ENCODE measurements at regions not wholly inside any gene's neighbourhood (a gene's known extent, or its start where the extent isn't known, plus 50 kb on each side); places are given as distances from the start of the nearest gene placed in this dataset.

- intact Hi-C loops (cut with micrococcal nuclease): loop anchor here (10.0 kb wide), 1 partner anchor 193 kb away; no protein-coding TSS in a partner anchor
- H3K27me3 ChIP-seq (ENCODE audit: insufficient read depth, low read length): no peaks in the 10 kb centered on the region
- H2AFZ ChIP-seq (ENCODE audit: low read depth, low read length, poor library complexity, severe bottlenecking): no peak overlapping the region
- H3K27ac ChIP-seq (ENCODE audit: low read depth, low read length): no peak overlapping the region
- H3K4me2 ChIP-seq (ENCODE audit: low read length): no peak overlapping the region
- H3K9me3 ChIP-seq (ENCODE audit: control insufficient read depth in 1 of 2, insufficient read depth in 1 of 2, low read depth in 1 of 2, low read length in 2 of 2): no peaks in the 10 kb centered on the region
- no peaks in the 10 kb centered on the region for H3K36me3 ChIP-seq (ENCODE audit: control insufficient read depth in 1 of 2, insufficient read depth in 2 of 2, low read length in 2 of 2)
- ATAC-seq (no peak), DNase-seq (ENCODE audit: low read depth, low spot score) (no peak)
- no peaks in the 10 kb centered on the region for H3K79me2 ChIP-seq (ENCODE audit: insufficient read depth, low read length)
- TF ChIP-seq RAD21 (IDR thresholded peaks at IDR 0.05; ENCODE audit: low read depth): no peak
- no peak for TF ChIP-seq TCF7L2 (IDR thresholded peaks at IDR 0.05; ENCODE audit: borderline replicate concordance, extremely low read depth, insufficient read depth, insufficient read length)
- no peak for TF ChIP-seq YY1 (IDR thresholded peaks at IDR 0.05; ENCODE audit: extremely low read depth, insufficient replicate concordance, low read depth, low read length)
- no peak for TF ChIP-seq REST (IDR thresholded peaks at IDR 0.05; ENCODE audit: low read depth)
- no peak for TF ChIP-seq ZFX (IDR thresholded peaks at IDR 0.05)
- no peak for TF ChIP-seq CBX3 (IDR thresholded peaks at IDR 0.05; ENCODE audit: low read depth)
- TF ChIP-seq EGR1 (IDR thresholded peaks at IDR 0.05; ENCODE audit: low read depth): no peak
- TF ChIP-seq ZNF274 (IDR thresholded peaks at IDR 0.05; ENCODE audit: low read depth, low read length): no peak
- ChIA-PET POLR2A (no interaction called here), CTCF (no interaction called here), RAD21 (ENCODE audit: low non-redundant PET in 1 of 2, low total read pairs in 2 of 2, uncharacterized antibody in 2 of 2, unreplicated experiment in 2 of 2) (no interaction called here)
- no peak overlapping the region for H3K4me3 ChIP-seq (replicated peaks in 1 of 2; ENCODE audit: low read depth in 1 of 2, low read length in 2 of 2)
- no TSS peak for BruUV-seq (replicated peaks)
- no peaks in the 10 kb centered on the region for H4K20me1 ChIP-seq (ENCODE audit: insufficient read depth)
- no peaks in the 10 kb centered on the region for H3K9me2 ChIP-seq (ENCODE audit: insufficient read depth)
- H3K9ac ChIP-seq (ENCODE audit: low read length): no peak overlapping the region
- peaks cover 0 to 14% of the 10 kb centered on the region in 2 experiments; a peak in 2 of 4 replicates for H3K4me1 ChIP-seq (ENCODE audit: control insufficient read depth in 1 of 2, insufficient read depth in 2 of 2, low read length in 2 of 2)
Measured at GRCh38 chr1:234871710-234872271, 256.8 kb downstream of the TOMM20 start.
